GM12878 (cell line): ENCODE measurements at regions not wholly inside any gene's neighbourhood (a gene's known extent, or its start where the extent isn't known, plus 50 kb on each side); places are given as distances from the start of the nearest gene placed in this dataset.

Experiments
- ATAC-seq: fragments of 200-7000 bp; cut with Tn5 transposase; 3 replicates; pipeline ENCODE4 v1.9.1; 2020; ENCODE audit warnings: mild to moderate bottlenecking, moderate library complexity
- BruUV-seq: library from RNA; stranded (reverse); fragments of 400-500 nt; replicated peaks from 2 replicates; lab custom pipeline; 2021; lab: Mats Ljungman, UMichigan
- CTCF ChIA-PET: fragments of 300-600 bp; sonication (Branson Sonifier 250); formaldehyde crosslinking; extraction: SDS; loops from one replicate; lab custom pipeline; 2021; ENCODE audit warnings: inconsistent platforms; lab: Yijun Ruan, JAX
- POLR2A ChIA-PET: fragments of 350-600 bp; formaldehyde crosslinking; extraction: SDS; loops from one replicate; lab custom pipeline; 2021; ENCODE audit warnings: inconsistent platforms; lab: Charles Lee
- RAD21 ChIA-PET: fragments of 300-600 bp; sonication (Branson Sonifier 250); formaldehyde crosslinking; loops from one replicate; lab custom pipeline; 2023; ENCODE audit warnings: antibody characterized with exemption; ENCODE audit not compliant: unreplicated experiment; lab: Charles Lee
- SMC1A ChIA-PET: fragments of 300-600 bp; sonication (Branson Sonifier 250); formaldehyde crosslinking; loops from one replicate; lab custom pipeline; 2023; ENCODE audit not compliant: unreplicated experiment, uncharacterized antibody; lab: Charles Lee
- DNase-seq: peaks from one replicate; pipeline ENCODE4 v3.0.0-alpha.2; 2011; ENCODE audit warnings: low read depth, low spot score
- FAIRE-seq: peaks from 3 replicates; lab custom pipeline; 2011; peaks lifted over from hg19 to GRCh38; lab: Jason Lieb, UNC
- H2AFZ ChIP-seq: 2 replicates; pipeline ENCODE4 v1.6.0; 2011; ENCODE audit warnings: low read depth, low read length, control low read depth; ENCODE audit not compliant: control insufficient read depth
- H3K27ac ChIP-seq: 2 replicates; pipeline ENCODE4 v1.5.1; 2011; ENCODE audit warnings: control low read depth; ENCODE audit not compliant: control insufficient read depth, insufficient read depth
- H3K27me3 ChIP-seq, 2 experiments: replicated peaks in 1 of 2; 2 replicates each; pipeline versions ENCODE4 v1.6.0 to v1.6.1; 2011; ENCODE audit warnings: low read length in 1 of 2; ENCODE audit not compliant: control insufficient read depth in 2 of 2, insufficient read depth in 2 of 2
- H3K36me3 ChIP-seq, 2 experiments: 2 replicates each; pipeline ENCODE4 v1.5.1; 2011; ENCODE audit warnings: low read length in 1 of 2; ENCODE audit not compliant: control insufficient read depth in 2 of 2, insufficient read depth in 2 of 2
- H3K4me1 ChIP-seq: 2 replicates; pipeline ENCODE4 v1.6.1; 2011; ENCODE audit warnings: mild to moderate bottlenecking, low read length, moderate library complexity, mixed read lengths; ENCODE audit not compliant: control insufficient read depth, insufficient read depth
- H3K4me2 ChIP-seq: 2 replicates; pipeline ENCODE4 v1.6.0; 2011; ENCODE audit warnings: control low read depth; ENCODE audit not compliant: control insufficient read depth, insufficient read depth
- H3K4me3 ChIP-seq: fragments of 200-600 bp; sonication (generic); 2 replicates; pipeline ENCODE4 v1.5.1; 2016
- H3K79me2 ChIP-seq: 2 replicates; pipeline ENCODE4 v1.6.0; 2011; ENCODE audit warnings: low read length; ENCODE audit not compliant: control insufficient read depth, insufficient read depth
- H3K9ac ChIP-seq: 2 replicates; pipeline ENCODE4 v1.8.0; 2011; ENCODE audit warnings: low read length, control low read depth, mixed read lengths; ENCODE audit not compliant: control insufficient read depth, insufficient read depth
- H3K9me3 ChIP-seq: replicated peaks from 3 replicates; pipeline ENCODE4 v1.5.1; 2011; ENCODE audit warnings: mild to moderate bottlenecking, low read length; ENCODE audit not compliant: control insufficient read depth, insufficient read depth
- H4K20me1 ChIP-seq: 2 replicates; pipeline ENCODE4 v1.6.0; 2011; ENCODE audit not compliant: control insufficient read depth, insufficient read depth
- ASH2L ChIP-seq: fragments of 300-600, 200-600 bp; sonication (generic); IDR thresholded peaks from 2 replicates; pipeline ENCODE4 v1.6.1; 2017; ENCODE audit warnings: low read depth, mild to moderate bottlenecking, borderline replicate concordance
- BACH1 ChIP-seq: fragments of 450-650 bp; IDR thresholded peaks from 2 replicates; pipeline ENCODE4 v1.6.1; 2017; ENCODE audit warnings: mild to moderate bottlenecking, borderline replicate concordance
- CBX3 ChIP-seq: fragments of 200-600 bp; sonication (generic); IDR thresholded peaks from 2 replicates; pipeline ENCODE4 v1.6.1; 2016; ENCODE audit warnings: low read depth, borderline replicate concordance
- EP300 ChIP-seq, 2 experiments: fragments of 150-350 bp in 1 of 2; IDR thresholded peaks; 2 replicates each; pipeline ENCODE4 v1.6.1; 2011 to 2012; ENCODE audit warnings: low read depth in 2 of 2, low read length in 2 of 2, borderline replicate concordance in 1 of 2, improper control_type of control experiment in 1 of 2, inconsistent platforms in 1 of 2; ENCODE audit not compliant: control insufficient read depth in 1 of 2
- ESRRA ChIP-seq: IDR thresholded peaks from 2 replicates; pipeline ENCODE4 v1.6.1; 2012; ENCODE audit warnings: mild to moderate bottlenecking, low read length, improper control_type of control experiment
- KDM1A ChIP-seq: fragments of 200-600 bp; sonication (generic); IDR thresholded peaks from 2 replicates; pipeline ENCODE4 v1.6.1; 2016; ENCODE audit warnings: borderline replicate concordance
- MTA3 ChIP-seq: IDR thresholded peaks from 2 replicates; pipeline ENCODE4 v1.6.1; 2012; ENCODE audit warnings: low read length, inconsistent platforms, borderline replicate concordance
- MYC ChIP-seq: IDR thresholded peaks from 2 replicates; pipeline ENCODE4 v1.6.1; 2011; ENCODE audit warnings: mild to moderate bottlenecking, low read length, moderate library complexity, inconsistent platforms; ENCODE audit not compliant: insufficient read depth, insufficient replicate concordance, insufficient read length, severe bottlenecking
- NR2C2 ChIP-seq: IDR thresholded peaks from 2 replicates; pipeline ENCODE4 v1.6.1; 2011; ENCODE audit warnings: borderline replicate concordance, low read depth; ENCODE audit not compliant: control insufficient read depth, insufficient read length
- POLR2AphosphoS2 ChIP-seq: IDR thresholded peaks from 2 replicates; pipeline ENCODE4 v1.6.1; 2011; ENCODE audit warnings: low read depth, mild to moderate bottlenecking, low read length, improper control_type of control experiment, moderate library complexity
- YY1 ChIP-seq: IDR thresholded peaks from 2 replicates; pipeline ENCODE4 v1.6.1; 2011; ENCODE audit warnings: low read depth, mild to moderate bottlenecking, low read length
- ZNF24 ChIP-seq: fragments of 450-650 bp; IDR thresholded peaks from 2 replicates; pipeline ENCODE4 v1.6.1; 2017; ENCODE audit warnings: antibody characterized with exemption, mild to moderate bottlenecking
- ZNF384 ChIP-seq: IDR thresholded peaks from 2 replicates; pipeline ENCODE4 v1.6.1; 2012; ENCODE audit warnings: low read depth, mild to moderate bottlenecking, low read length, improper control_type of control experiment, borderline replicate concordance
- WGBS: methylation state at CpG from one replicate; pipeline ENCODE4 v1.1.6; 2016; ENCODE audit warnings: low lambda C conversion rate; ENCODE audit not compliant: insufficient replicate concordance, insufficient coverage; ENCODE audit errors: missing lambda C conversion rate; 5-methylcytosine and 5-hydroxymethylcytosine counted together
- in situ Hi-C: fragments of 300-500 bp; cut with MboI; formaldehyde crosslinking; loops from 9 replicates; pipeline ENCODE4 v1.14.3; 2018; ENCODE audit warnings: mixed read lengths
- intact Hi-C: fragments of 100-400 bp; cut with micrococcal nuclease; formaldehyde crosslinking; loops from one replicate; pipeline ENCODE4 v1.14.2; 2022; ENCODE audit not compliant: unreplicated experiment
- TF ChIP-seq, protein P1 (sequence below): fragments of 450-650 bp; IDR thresholded peaks from 2 replicates; pipeline ENCODE4 v1.6.1; 2017; ENCODE audit warnings: mild to moderate bottlenecking, low read depth, inconsistent platforms; ENCODE audit not compliant: poor library complexity, severe bottlenecking
- TF ChIP-seq, protein P2 (sequence below): fragments of 450-650 bp; IDR thresholded peaks from 2 replicates; pipeline ENCODE4 v1.6.1; 2017; ENCODE audit warnings: borderline replicate concordance

DNA sequence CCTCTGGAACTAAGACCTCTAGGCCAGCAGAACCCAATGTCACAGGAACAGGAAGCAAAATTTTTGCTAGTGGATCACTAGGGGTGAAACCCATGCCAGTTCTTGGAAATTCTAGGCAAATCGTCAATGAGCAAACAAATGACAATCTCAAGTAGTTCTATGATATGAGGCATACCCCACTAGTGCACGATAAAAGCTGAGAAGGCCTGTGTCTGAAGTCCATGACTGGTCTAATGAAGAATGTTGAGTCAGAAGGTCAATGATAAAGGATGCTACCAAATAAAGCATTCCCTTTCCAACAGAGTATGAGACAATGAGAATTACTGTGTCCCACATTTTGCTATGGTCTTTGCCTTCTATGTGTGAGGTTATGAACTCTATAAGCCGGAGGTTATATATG lies 149.4 kb upstream of the NOX3 start:
- in situ Hi-C loops (no loop called here), intact Hi-C loops (no loop called here)
- no peaks in the 10 kb centered on the region for H3K79me2 ChIP-seq
- ChIA-PET RAD21 (no interaction called here), CTCF (no interaction called here), POLR2A (no interaction called here), SMC1A (no interaction called here)
- no peaks in the 10 kb centered on the region for H3K27me3 ChIP-seq
- H3K9me3 ChIP-seq, result no peaks in the 10 kb centered on the region
- H2AFZ ChIP-seq, result no peak overlapping the region
- no peak overlapping the region for H3K9ac ChIP-seq
- no peak overlapping the region for H3K4me2 ChIP-seq
- ATAC-seq (no peak), DNase-seq (no peak), FAIRE-seq (no peak)
- H4K20me1 ChIP-seq, result no peaks in the 10 kb centered on the region
- no TSS peak for BruUV-seq
- H3K4me1 ChIP-seq, result no peaks in the 10 kb centered on the region
- H3K36me3 ChIP-seq, result no peaks in the 10 kb centered on the region
- H3K4me3 ChIP-seq, result no peak overlapping the region
- WGBS, result 24% methylated on average over 3 of the region's 3 CpGs
- TF ChIP-seq MTA3, result no peak
- no peak for TF ChIP-seq BACH1
- TF ChIP-seq, protein P1, sequence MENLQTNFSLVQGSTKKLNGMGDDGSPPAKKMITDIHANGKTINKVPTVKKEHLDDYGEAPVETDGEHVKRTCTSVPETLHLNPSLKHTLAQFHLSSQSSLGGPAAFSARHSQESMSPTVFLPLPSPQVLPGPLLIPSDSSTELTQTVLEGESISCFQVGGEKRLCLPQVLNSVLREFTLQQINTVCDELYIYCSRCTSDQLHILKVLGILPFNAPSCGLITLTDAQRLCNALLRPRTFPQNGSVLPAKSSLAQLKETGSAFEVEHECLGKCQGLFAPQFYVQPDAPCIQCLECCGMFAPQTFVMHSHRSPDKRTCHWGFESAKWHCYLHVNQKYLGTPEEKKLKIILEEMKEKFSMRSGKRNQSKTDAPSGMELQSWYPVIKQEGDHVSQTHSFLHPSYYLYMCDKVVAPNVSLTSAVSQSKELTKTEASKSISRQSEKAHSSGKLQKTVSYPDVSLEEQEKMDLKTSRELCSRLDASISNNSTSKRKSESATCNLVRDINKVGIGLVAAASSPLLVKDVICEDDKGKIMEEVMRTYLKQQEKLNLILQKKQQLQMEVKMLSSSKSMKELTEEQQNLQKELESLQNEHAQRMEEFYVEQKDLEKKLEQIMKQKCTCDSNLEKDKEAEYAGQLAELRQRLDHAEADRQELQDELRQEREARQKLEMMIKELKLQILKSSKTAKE, result no peak
- no peak for TF ChIP-seq ZNF384
- TF ChIP-seq POLR2AphosphoS2, result no peak
- no peak for TF ChIP-seq ESRRA
- TF ChIP-seq, protein P2, sequence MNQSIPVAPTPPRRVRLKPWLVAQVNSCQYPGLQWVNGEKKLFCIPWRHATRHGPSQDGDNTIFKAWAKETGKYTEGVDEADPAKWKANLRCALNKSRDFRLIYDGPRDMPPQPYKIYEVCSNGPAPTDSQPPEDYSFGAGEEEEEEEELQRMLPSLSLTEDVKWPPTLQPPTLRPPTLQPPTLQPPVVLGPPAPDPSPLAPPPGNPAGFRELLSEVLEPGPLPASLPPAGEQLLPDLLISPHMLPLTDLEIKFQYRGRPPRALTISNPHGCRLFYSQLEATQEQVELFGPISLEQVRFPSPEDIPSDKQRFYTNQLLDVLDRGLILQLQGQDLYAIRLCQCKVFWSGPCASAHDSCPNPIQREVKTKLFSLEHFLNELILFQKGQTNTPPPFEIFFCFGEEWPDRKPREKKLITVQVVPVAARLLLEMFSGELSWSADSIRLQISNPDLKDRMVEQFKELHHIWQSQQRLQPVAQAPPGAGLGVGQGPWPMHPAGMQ, result no peak
- TF ChIP-seq ZNF24, result no peak
- TF ChIP-seq KDM1A, result no peak
- no peak for TF ChIP-seq MYC
- no peak for TF ChIP-seq YY1
- TF ChIP-seq NR2C2, result no peak
- TF ChIP-seq ASH2L, result no peak
- TF ChIP-seq CBX3, result no peak
- no peak for TF ChIP-seq EP300 (IDR thresholded peaks at IDR 0.05; ENCODE audit: borderline replicate concordance in 1 of 2, control insufficient read depth in 1 of 2, low read depth in 2 of 2, low read length in 2 of 2)
- H3K27ac ChIP-seq, result no peak overlapping the region
